ENCODE measurements at regions not wholly inside any gene's neighbourhood (a gene's known extent, or its start where the extent isn't known, plus 50 kb on each side); places are given as distances from the start of the nearest gene placed in this dataset.

GRCh38 chr14:95818581-95818980, 58.1 kb upstream of the TUNAR start:
- peak; percentile 40 for DNase-seq

- no peak for DNase-seq
These were observed 59.4 kb upstream of the TUNAR start for GRCh38 chr14:95817271-95817670.

GRCh38 chr14:95816539-95816938, 60.1 kb upstream of the TUNAR start:
- no peak for DNase-seq

- no peak for DNase-seq
These were observed 61.4 kb upstream of the TUNAR start for GRCh38 chr14:95815226-95815690.

GRCh38 chr14:95814363-95815225, 62.0 kb upstream of the TUNAR start:
- DNase-seq: no peak

- DNase-seq: no peak
These were observed 64.8 kb upstream of the TUNAR start for GRCh38 chr14:95811813-95812212.

- DNase-seq: no peak
These were observed 68.3 kb upstream of the TUNAR start for GRCh38 chr14:95808371-95808770.

GRCh38 chr14:95796788-95797187, 79.8 kb upstream of the TUNAR start:
- no peak for DNase-seq

GRCh38 chr14:95787941-95788340, 74.0 kb upstream of the TCL1A start:
- no peak for DNase-seq

- DNase-seq: no peak
These were observed 72.6 kb upstream of the TCL1A start for GRCh38 chr14:95786566-95786965.

- no peak for DNase-seq
These were observed 70.2 kb upstream of the TCL1A start for GRCh38 chr14:95784137-95784536.

GRCh38 chr14:95776798-95777534, 63.0 kb upstream of the TCL1A start:
- DNase-seq: no peak

- DNase-seq: peak; percentile 74
These were observed 60.6 kb upstream of the TCL1A start for GRCh38 chr14:95774265-95775160.

GRCh38 chr14:95770777-95771176, 56.9 kb upstream of the TCL1A start:
- DNase-seq: peak; percentile 62

GRCh38 chr14:95769976-95770375, 56.1 kb upstream of the TCL1A start:
- peak; percentile 93 for DNase-seq

- DNase-seq: peak; percentile 64
These were observed 55.5 kb upstream of the TCL1A start for GRCh38 chr14:95769431-95769830.

GRCh38 chr14:95765051-95765450, 51.1 kb upstream of the TCL1A start:
- peak; percentile 79 for DNase-seq

- peak; percentile 65 for DNase-seq
These were observed 50.0 kb upstream of the TCL1A start for GRCh38 chr14:95763875-95764274.

Measured in NCI-H82 (cell line).